CD14-positive monocyte (primary cell): ENCODE measurements at regions not wholly inside any gene's neighbourhood (a gene's known extent, or its start where the extent isn't known, plus 50 kb on each side); places are given as distances from the start of the nearest gene placed in this dataset.

ENCODE experiments used
- DNase-seq, 3 donors: peaks; one replicate each; pipeline ENCODE4 v3.0.0-alpha.2; 2011 to 2022
- H2AFZ ChIP-seq: 2 replicates; pipeline ENCODE4 v1.6.0; 2012; ENCODE audit warnings: mild to moderate bottlenecking, low read depth, low read length, inconsistent platforms; ENCODE audit not compliant: insufficient read depth, poor library complexity, severe bottlenecking
- H3K27ac ChIP-seq, 2 donors: 1 replicate in 1 of 2; 2 replicates in 1 of 2; pipeline ENCODE4 v1.5.1; 2012 to 2013; ENCODE audit warnings: low read length in 2 of 2, control low read depth in 1 of 2, inconsistent platforms in 1 of 2, low read depth in 1 of 2, mild to moderate bottlenecking in 1 of 2
- H3K27me3 ChIP-seq, 2 donors: one replicate each; pipeline versions ENCODE4 v1.6.0 to v1.6.1; 2011 to 2013; ENCODE audit warnings: low read length in 2 of 2; ENCODE audit not compliant: control insufficient read depth in 2 of 2, insufficient read depth in 2 of 2
- H3K36me3 ChIP-seq, 2 donors: replicated peaks in 1 of 2; 1 replicate in 1 of 2; 2 replicates in 1 of 2; pipeline versions ENCODE4 v1.5.1 to v1.6.1; 2012 to 2013; ENCODE audit warnings: low read length in 2 of 2, control low read depth in 1 of 2, inconsistent platforms in 1 of 2, mild to moderate bottlenecking in 1 of 2; ENCODE audit not compliant: insufficient read depth in 2 of 2, control insufficient read depth in 1 of 2
- H3K4me1 ChIP-seq, 2 donors: 1 replicate in 1 of 2; 2 replicates in 1 of 2; pipeline versions ENCODE4 v1.5.1 to v1.6.1; 2012 to 2013; ENCODE audit warnings: low read length in 2 of 2, control low read depth in 1 of 2, inconsistent platforms in 1 of 2, mild to moderate bottlenecking in 1 of 2, moderate library complexity in 1 of 2; ENCODE audit not compliant: insufficient read depth in 2 of 2, control insufficient read depth in 1 of 2
- H3K4me2 ChIP-seq: replicated peaks from 2 replicates; pipeline ENCODE3; 2012; ENCODE audit warnings: low read length, moderate library complexity, mild to moderate bottlenecking; ENCODE audit not compliant: poor library complexity, severe bottlenecking; ENCODE audit errors: extremely low read depth
- H3K4me3 ChIP-seq, 3 experiments: fragments of 200-600 bp in 1 of 3; sonication (generic) in 1 of 3; replicated peaks in 1 of 3; 1 replicate in 2 of 3; 2 replicates in 1 of 3; pipeline ENCODE4 v1.5.1; 2011 to 2013; ENCODE audit warnings: low read length in 3 of 3, mild to moderate bottlenecking in 3 of 3, control low read depth in 2 of 3, low read depth in 2 of 3, inconsistent platforms in 1 of 3, moderate library complexity in 1 of 3
- H3K79me2 ChIP-seq: 2 replicates; pipeline ENCODE4 v1.6.0; 2012; ENCODE audit warnings: mild to moderate bottlenecking, control low read depth, inconsistent platforms, low read length, moderate library complexity; ENCODE audit not compliant: insufficient read depth
- H3K9ac ChIP-seq: 2 replicates; pipeline ENCODE4 v1.6.0; 2017; ENCODE audit warnings: low read length, mild to moderate bottlenecking; ENCODE audit not compliant: insufficient read depth, poor library complexity, severe bottlenecking
- H3K9me3 ChIP-seq, 2 donors: replicated peaks in 1 of 2; 1 replicate in 1 of 2; 2 replicates in 1 of 2; pipeline versions ENCODE4 v1.5.1 to v1.6.1; 2012 to 2013; ENCODE audit warnings: low read length in 2 of 2, control low read depth in 1 of 2; ENCODE audit not compliant: control insufficient read depth in 1 of 2, insufficient read depth in 1 of 2
- H4K20me1 ChIP-seq: 2 replicates; pipeline ENCODE4 v1.6.0; 2012; ENCODE audit warnings: mild to moderate bottlenecking, low read length, control low read depth, moderate library complexity; ENCODE audit not compliant: insufficient read depth
- H3K27ac Mint-ChIP-seq, 7 donors: one replicate each; pipeline ENCODE4 v1.8.0; 2020; ENCODE audit warnings: mild to moderate bottlenecking in 7 of 7, mixed read lengths in 7 of 7, moderate library complexity in 6 of 7, inconsistent platforms in 2 of 7
- H3K27me3 Mint-ChIP-seq, 3 donors: one replicate each; pipeline ENCODE4 v1.8.0; 2021 to 2022; ENCODE audit warnings: low read depth in 3 of 3, mild to moderate bottlenecking in 3 of 3, mixed read lengths in 3 of 3, moderate library complexity in 3 of 3, inconsistent platforms in 1 of 3
- H3K36me3 Mint-ChIP-seq, 2 donors: one replicate each; pipeline ENCODE4 v1.8.0; 2020; ENCODE audit warnings: mixed read lengths in 2 of 2, inconsistent platforms in 1 of 2, mild to moderate bottlenecking in 1 of 2
- H3K4me1 Mint-ChIP-seq: one replicate; pipeline ENCODE4 v1.8.0; 2020; ENCODE audit warnings: mild to moderate bottlenecking, mixed read lengths
- H3K4me3 Mint-ChIP-seq, 2 donors: one replicate each; pipeline ENCODE4 v1.8.0; 2020; ENCODE audit warnings: mild to moderate bottlenecking in 2 of 2, mixed read lengths in 2 of 2, moderate library complexity in 1 of 2
- H3K9me3 Mint-ChIP-seq, 7 donors: one replicate each; pipeline ENCODE4 v1.8.0; 2020 to 2022; ENCODE audit warnings: mixed read lengths in 7 of 7, mild to moderate bottlenecking in 6 of 7, moderate library complexity in 6 of 7, inconsistent platforms in 2 of 7
- CTCF ChIP-seq: fragments of 200-600 bp; IDR thresholded peaks from one replicate; pipeline ENCODE4 v1.8.0; 2022; ENCODE audit warnings: antibody characterized with exemption, mild to moderate bottlenecking
- WGBS: methylation state at CpG from one replicate; pipeline ENCODE4 v1.1.5; 2013; ENCODE audit warnings: missing lambda C conversion rate; ENCODE audit not compliant: insufficient coverage; 5-methylcytosine and 5-hydroxymethylcytosine counted together
- intact Hi-C, 2 donors: fragments of 100-400 bp; cut with micrococcal nuclease; formaldehyde crosslinking; loops; one replicate each; pipeline versions ENCODE4 v1.15.0 to v1.15.1; 2023

DNA sequence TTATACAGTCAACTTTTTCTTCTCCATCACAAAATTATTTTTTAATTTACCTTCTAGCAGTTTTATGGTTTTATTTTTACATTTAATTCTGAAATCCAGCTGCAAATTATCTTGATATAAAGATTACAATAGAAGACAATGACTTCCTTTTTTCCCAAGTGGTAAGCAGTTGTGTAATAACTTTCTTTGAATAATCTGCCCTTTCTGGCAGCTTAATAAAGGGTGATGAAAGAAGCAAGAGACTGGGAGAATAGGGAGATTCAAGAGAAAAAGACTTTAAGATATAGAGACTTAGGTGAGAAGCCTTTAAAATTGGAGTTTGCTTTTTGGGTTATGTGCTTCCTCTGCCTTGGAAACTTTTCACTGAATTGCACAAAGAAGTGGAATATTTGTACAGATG, 100.4 kb upstream of the FREM1 start:
- peaks cover 0 to 3% (median 0%) of the 10 kb centered on the region in 7 donors for H3K9me3 Mint-ChIP-seq
- H3K4me1 Mint-ChIP-seq = peaks cover 6% of the 10 kb centered on the region
- peak overlapping the region in 1 of 7 donors; percentile 33 for H3K27ac Mint-ChIP-seq
- no peak overlapping the region for H2AFZ ChIP-seq
- H3K4me1 ChIP-seq = no peaks in the 10 kb centered on the region
- no peaks in the 10 kb centered on the region for H3K36me3 Mint-ChIP-seq
- H3K27me3 ChIP-seq = no peaks in the 10 kb centered on the region
- DNase-seq = no peak
- no peaks in the 10 kb centered on the region for H3K79me2 ChIP-seq
- H4K20me1 ChIP-seq = no peaks in the 10 kb centered on the region
- H3K27me3 Mint-ChIP-seq = peaks cover 0 to 1% (median 0%) of the 10 kb centered on the region in 3 donors
- no peaks in the 10 kb centered on the region for H3K36me3 ChIP-seq
- H3K4me2 ChIP-seq = no peak overlapping the region
- intact Hi-C loops = no loop called here
- no peak overlapping the region for H3K4me3 ChIP-seq
- H3K9me3 ChIP-seq = no peaks in the 10 kb centered on the region
- no peak for TF ChIP-seq CTCF
- no peak overlapping the region for H3K27ac ChIP-seq
- H3K4me3 Mint-ChIP-seq = no peak overlapping the region
- no peak overlapping the region for H3K9ac ChIP-seq

- Mint-ChIP-seq H3K4me1 (peaks cover 6% of the 10 kb centered on the region), H3K27me3 (no peaks in the 10 kb centered on the region), H3K9me3 (peaks cover 0 to under 1% (median 0%) of the 10 kb centered on the region in 7 donors), H3K27ac (no peak overlapping the region), H3K36me3 (no peaks in the 10 kb centered on the region), H3K4me3 (no peak overlapping the region)
- no peak overlapping the region for H3K4me2 ChIP-seq
- H3K9ac ChIP-seq = no peak overlapping the region
- H3K9me3 ChIP-seq = no peaks in the 10 kb centered on the region
- H3K79me2 ChIP-seq = no peaks in the 10 kb centered on the region
- H3K36me3 ChIP-seq = no peaks in the 10 kb centered on the region
- TF ChIP-seq CTCF = no peak
- intact Hi-C loops = no loop called here
- no peak overlapping the region for H3K4me3 ChIP-seq
- no peak overlapping the region for H2AFZ ChIP-seq
- H3K27me3 ChIP-seq = no peaks in the 10 kb centered on the region
- H3K27ac ChIP-seq = no peak overlapping the region
- no peaks in the 10 kb centered on the region for H3K4me1 ChIP-seq
- H4K20me1 ChIP-seq = no peaks in the 10 kb centered on the region
- no CpG with 5 or more reads among the region's 1 CpG for WGBS
- no peak for DNase-seq
Measured at GRCh38 chr9:15007698-15008097, 97.5 kb upstream of the FREM1 start.
